Nephron progenitor cell (in vitro differentiated cells): ENCODE measurements at regions not wholly inside any gene's neighbourhood (a gene's known extent, or its start where the extent isn't known, plus 50 kb on each side); places are given as distances from the start of the nearest gene placed in this dataset.

Experiments used
- DNase-seq: peaks from one replicate; pipeline ENCODE4 v3.0.0; 2021
- H3K27ac Mint-ChIP-seq: 2 replicates; pipeline ENCODE4 v1.8.0; 2021; ENCODE audit warnings: mild to moderate bottlenecking, moderate library complexity, mixed read lengths
- H3K27me3 Mint-ChIP-seq: 2 replicates; pipeline ENCODE4 v1.8.0; 2021; ENCODE audit warnings: mild to moderate bottlenecking, low read depth, mixed read lengths; ENCODE audit not compliant: poor library complexity
- H3K36me3 Mint-ChIP-seq: 2 replicates; pipeline ENCODE4 v1.8.0; 2021; ENCODE audit warnings: low read depth, mixed read lengths
- H3K4me1 Mint-ChIP-seq: 2 replicates; pipeline ENCODE4 v1.8.0; 2021; ENCODE audit warnings: mixed read lengths
- H3K4me3 Mint-ChIP-seq: 2 replicates; pipeline ENCODE4 v1.8.0; 2021; ENCODE audit warnings: mild to moderate bottlenecking, moderate library complexity, mixed read lengths
- H3K9me3 Mint-ChIP-seq: 2 replicates; pipeline ENCODE4 v1.8.0; 2021; ENCODE audit warnings: mild to moderate bottlenecking, moderate library complexity, mixed read lengths
- CTCF ChIP-seq: fragments of 200-600 bp; sonication (generic); IDR thresholded peaks from 2 replicates; pipeline ENCODE4 v1.5.0; 2021; ENCODE audit warnings: antibody characterized with exemption

DNA sequence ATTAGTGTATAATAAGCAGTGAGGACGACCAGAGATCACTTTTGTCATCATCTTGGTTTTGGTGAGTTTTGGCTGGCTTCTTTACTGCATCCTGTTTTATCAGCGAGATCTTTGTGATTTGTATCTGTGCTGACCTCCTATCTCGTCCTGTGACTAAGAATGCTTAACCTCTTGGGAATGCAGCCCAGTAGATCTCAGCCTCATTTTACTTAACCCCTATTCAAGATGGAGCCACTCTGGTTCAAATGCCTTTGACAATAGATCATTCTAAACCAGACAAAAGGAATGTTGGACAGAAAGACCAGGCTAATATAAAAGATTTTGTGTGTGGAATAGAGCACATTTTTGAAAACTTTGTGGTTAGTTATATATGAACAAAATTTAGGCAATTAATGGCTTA is 618.5 kb upstream of the BCHE start:
- no peak for DNase-seq
- H3K4me1 Mint-ChIP-seq: no peaks in the 10 kb centered on the region
- no peaks in the 10 kb centered on the region for H3K36me3 Mint-ChIP-seq
- H3K4me3 Mint-ChIP-seq: no peak overlapping the region
- no peak overlapping the region for H3K27ac Mint-ChIP-seq
- H3K27me3 Mint-ChIP-seq: peaks cover 2% of the 10 kb centered on the region
- TF ChIP-seq CTCF: no peak
- H3K9me3 Mint-ChIP-seq: peaks cover 3% of the 10 kb centered on the region

- Mint-ChIP-seq H3K27me3 (no peaks in the 10 kb centered on the region), H3K9me3 (no peaks in the 10 kb centered on the region), H3K27ac (no peak overlapping the region), H3K36me3 (no peaks in the 10 kb centered on the region), H3K4me1 (no peaks in the 10 kb centered on the region), H3K4me3 (no peak overlapping the region)
- no peak for TF ChIP-seq CTCF
- no peak for DNase-seq
Measured at GRCh38 chr3:166453478-166453877, 616.3 kb upstream of the BCHE start.

DNA sequence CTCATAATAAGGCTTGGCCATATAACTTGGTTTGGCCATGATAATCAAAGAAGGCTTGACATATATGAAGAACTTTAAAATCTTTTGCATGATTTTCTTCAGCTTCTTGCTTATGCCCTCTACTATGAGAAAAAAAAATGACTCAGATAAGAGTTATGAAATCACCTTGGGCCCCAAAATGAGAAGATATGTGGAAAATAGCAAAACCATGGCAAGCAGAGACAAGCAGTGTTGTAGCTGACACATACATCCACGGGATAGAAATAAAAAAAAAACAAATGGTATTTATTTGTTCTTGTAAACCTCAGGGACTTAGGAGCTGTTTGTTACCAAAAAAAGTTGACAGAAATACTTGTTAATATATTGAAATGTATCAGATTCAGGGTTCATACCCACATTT is 614.8 kb upstream of the BCHE start:
- Mint-ChIP-seq H3K4me3 (no peak overlapping the region), H3K27ac (no peak overlapping the region), H3K4me1 (no peaks in the 10 kb centered on the region), H3K9me3 (no peaks in the 10 kb centered on the region), H3K27me3 (no peaks in the 10 kb centered on the region), H3K36me3 (no peaks in the 10 kb centered on the region)
- no peak for TF ChIP-seq CTCF
- DNase-seq: no peak

- DNase-seq: no peak
- TF ChIP-seq CTCF: no peak
- Mint-ChIP-seq H3K4me1 (peaks cover 8% of the 10 kb centered on the region), H3K36me3 (no peaks in the 10 kb centered on the region), H3K4me3 (no peak overlapping the region), H3K27ac (no peak overlapping the region), H3K27me3 (no peaks in the 10 kb centered on the region), H3K9me3 (no peaks in the 10 kb centered on the region)
Measured at GRCh38 chr3:166447513-166447912, 610.3 kb upstream of the BCHE start.

DNA sequence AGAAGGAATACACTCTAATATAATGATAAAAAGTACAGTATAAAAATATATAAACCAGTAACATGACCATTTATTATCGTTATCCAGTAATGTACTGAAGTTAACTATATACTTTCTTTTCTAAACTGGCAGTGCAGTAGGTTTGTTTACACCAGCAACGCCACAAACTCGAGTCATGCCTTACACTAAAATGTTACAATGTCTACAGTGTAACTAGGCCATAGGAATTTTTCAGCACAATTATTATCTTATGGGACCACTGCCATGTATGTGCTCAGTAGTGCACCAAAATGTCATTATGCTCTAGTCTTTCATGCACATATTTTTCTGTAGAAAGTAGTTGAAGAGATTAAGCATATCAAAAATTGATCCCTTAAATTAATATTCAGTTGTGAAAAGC is 609.8 kb upstream of the BCHE start:
- Mint-ChIP-seq H3K4me1 (peaks cover 8% of the 10 kb centered on the region), H3K9me3 (no peaks in the 10 kb centered on the region), H3K4me3 (no peak overlapping the region), H3K27me3 (no peaks in the 10 kb centered on the region), H3K27ac (no peak overlapping the region), H3K36me3 (no peaks in the 10 kb centered on the region)
- no peak for TF ChIP-seq CTCF
- DNase-seq: no peak

GRCh38 chr3:166446291-166446690 is 609.1 kb upstream of the BCHE start:
- H3K27me3 Mint-ChIP-seq: no peaks in the 10 kb centered on the region
- DNase-seq: no peak
- peaks cover 8% of the 10 kb centered on the region for H3K4me1 Mint-ChIP-seq
- no peak for TF ChIP-seq CTCF
- H3K36me3 Mint-ChIP-seq: no peaks in the 10 kb centered on the region
- no peak overlapping the region for H3K4me3 Mint-ChIP-seq
- H3K27ac Mint-ChIP-seq: no peak overlapping the region
- H3K9me3 Mint-ChIP-seq: no peaks in the 10 kb centered on the region
